OCI-LY3 (cell line): ENCODE measurements at regions not wholly inside any gene's neighbourhood (a gene's known extent, or its start where the extent isn't known, plus 50 kb on each side); places are given as distances from the start of the nearest gene placed in this dataset.

ENCODE experiments used
- H2AFZ ChIP-seq: fragments of 200-600, 300-600 bp; shearing (Covaris generic); 2 replicates; pipeline ENCODE4 v1.6.0; 2014; ENCODE audit warnings: antibody characterized with exemption, low read depth, low read length
- H3K27ac ChIP-seq: fragments of 200-600, 300-600 bp; sonication (generic); 2 replicates; pipeline ENCODE4 v1.5.1; 2014; ENCODE audit warnings: mild to moderate bottlenecking, low read length, moderate library complexity, mixed read lengths
- H3K27me3 ChIP-seq: fragments of 200-600, 300-600 bp; sonication (generic); 2 replicates; pipeline ENCODE4 v1.6.1; 2014; ENCODE audit warnings: low read depth, low read length, mixed read lengths
- H3K36me3 ChIP-seq: fragments of 200-600, 300-600 bp; sonication (generic); replicated peaks from 2 replicates; pipeline ENCODE3; 2014; ENCODE audit warnings: low read depth, low read length, mixed read lengths
- H3K4me1 ChIP-seq: fragments of 300-600, 200-600 bp; sonication (generic); 2 replicates; pipeline ENCODE4 v1.6.1; 2014; ENCODE audit warnings: low read length, mixed read lengths
- H3K4me2 ChIP-seq: fragments of 200-600, 300-600 bp; sonication (generic); 2 replicates; pipeline ENCODE4 v1.6.1; 2014; ENCODE audit warnings: low read length, mixed read lengths
- H3K4me3 ChIP-seq: fragments of 300-600, 200-600 bp; sonication (generic); 2 replicates; pipeline ENCODE4 v1.5.1; 2014; ENCODE audit warnings: antibody characterized with exemption, mild to moderate bottlenecking, low read length, moderate library complexity
- H3K79me2 ChIP-seq: fragments of 300-600, 200-600 bp; shearing (Covaris generic); 2 replicates; pipeline ENCODE4 v1.6.1; 2014; ENCODE audit warnings: mild to moderate bottlenecking, low read length, mixed read lengths
- H3K9ac ChIP-seq: fragments of 300-600, 200-600 bp; shearing (Covaris generic); 2 replicates; pipeline ENCODE4 v1.6.0; 2014; ENCODE audit warnings: mild to moderate bottlenecking, low read length, moderate library complexity
- H3K9me3 ChIP-seq: fragments of 200-600, 300-600 bp; shearing (Covaris generic); 2 replicates; pipeline ENCODE4 v1.6.1; 2014; ENCODE audit warnings: low read length, mixed read lengths; ENCODE audit not compliant: insufficient read depth
- H4K20me1 ChIP-seq: fragments of 200-600, 300-600 bp; sonication (generic); 2 replicates; pipeline ENCODE4 v1.6.1; 2016; ENCODE audit warnings: low read length, mixed read lengths; ENCODE audit not compliant: insufficient read depth
- CTCF ChIP-seq: fragments of 200-600, 300-600 bp; sonication (generic); IDR thresholded peaks from 2 replicates; pipeline ENCODE4 v1.5.1; 2014; ENCODE audit warnings: antibody characterized with exemption, low read length, low read depth
- EZH2phosphoT487 ChIP-seq: fragments of 200-600 bp; shearing (Covaris generic); IDR thresholded peaks from 2 replicates; pipeline ENCODE4 v1.6.1; 2018; ENCODE audit warnings: antibody characterized with exemption, mixed run types, low read depth

DNA sequence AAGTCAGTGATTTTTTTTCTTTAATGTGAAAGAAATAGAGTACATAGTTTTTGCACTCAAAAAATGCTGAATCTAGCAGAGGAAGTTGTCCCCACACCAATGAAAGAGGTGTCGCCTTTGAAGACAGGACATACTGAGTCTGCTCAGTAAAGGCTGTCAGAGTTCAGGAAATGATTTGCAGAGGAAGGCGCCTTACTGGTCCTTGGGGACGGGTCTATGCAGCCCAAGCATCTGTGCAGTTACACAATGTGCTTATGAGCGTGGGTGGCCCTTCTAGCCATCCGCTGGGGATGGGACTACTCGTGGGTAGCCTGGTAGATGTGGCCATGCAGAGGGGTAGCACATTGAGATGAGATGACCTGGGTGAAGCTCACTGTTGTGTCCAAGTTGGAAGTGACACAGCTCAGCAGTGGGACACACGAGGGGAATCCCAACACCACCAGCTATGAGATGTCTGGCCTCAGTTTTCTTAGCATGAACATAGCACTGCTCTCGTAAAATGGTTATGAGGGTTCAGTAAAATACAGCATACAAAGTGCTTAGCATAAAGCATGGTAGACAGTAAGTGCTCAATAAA is 116.5 kb upstream of the RBPJ start:
- Histone ChIP-seq H3K27me3 (peaks cover 48% of the 10 kb centered on the region), H3K9me3 (no peaks in the 10 kb centered on the region), H3K4me1 (peaks cover 17% of the 10 kb centered on the region), H3K9ac (peak overlapping the region; percentile 30; the same call in 1 of the 2 replicates), H3K4me2 (peak overlapping the region; percentile 54), H3K36me3 (no peaks in the 10 kb centered on the region), H2AFZ (peak overlapping the region; percentile 78), H3K4me3 (0 out of 2 replicates have a peak overlapping the region, but pooled peaks have one; percentile 3), H3K79me2 (no peaks in the 10 kb centered on the region), H3K27ac (peak overlapping the region; percentile 24; the same call in 1 of the 2 replicates), H4K20me1 (no peaks in the 10 kb centered on the region)
- TF ChIP-seq CTCF (no peak), EZH2phosphoT487 (no peak)

DNA sequence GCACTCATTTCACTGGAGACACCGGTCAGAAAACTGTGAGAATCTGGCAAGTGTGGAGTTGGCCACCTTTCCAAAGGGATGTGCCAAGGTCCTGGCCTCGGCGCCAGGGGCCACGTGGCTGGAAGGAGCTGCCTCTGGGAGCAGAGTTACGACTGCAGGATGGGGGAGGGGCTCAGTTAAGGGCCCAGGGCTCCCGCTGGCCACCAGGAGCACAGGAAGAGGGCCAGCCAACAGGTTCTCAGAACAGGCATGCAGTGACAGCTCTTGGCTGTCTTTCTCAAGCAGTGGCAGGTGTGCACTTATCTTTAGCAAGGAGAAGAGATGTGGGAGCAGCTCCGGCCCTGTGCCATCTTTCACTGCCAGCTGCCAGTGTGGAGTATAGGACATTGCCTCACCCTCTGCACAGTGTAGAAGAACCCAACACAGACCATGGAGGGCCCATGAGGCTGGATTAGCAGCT is 115.9 kb upstream of the RBPJ start:
- H3K27me3 ChIP-seq: peaks cover 48% of the 10 kb centered on the region
- H3K27ac ChIP-seq: no peak overlapping the region
- no peaks in the 10 kb centered on the region for H3K36me3 ChIP-seq
- no peak overlapping the region for H3K4me3 ChIP-seq
- H4K20me1 ChIP-seq: no peaks in the 10 kb centered on the region
- peaks cover 17% of the 10 kb centered on the region for H3K4me1 ChIP-seq
- H3K79me2 ChIP-seq: no peaks in the 10 kb centered on the region
- peak overlapping the region; percentile 54 for H3K4me2 ChIP-seq
- no peak overlapping the region for H3K9ac ChIP-seq
- H2AFZ ChIP-seq: peak overlapping the region; percentile 78; the same call in 1 of the 2 replicates
- TF ChIP-seq EZH2phosphoT487 (no peak), CTCF (no peak)
- H3K9me3 ChIP-seq: no peaks in the 10 kb centered on the region

GRCh38 chr4:26206339-26206738 is 114.5 kb upstream of the RBPJ start:
- Histone ChIP-seq H3K27ac (no peak overlapping the region), H3K79me2 (no peaks in the 10 kb centered on the region)

GRCh38 chr4:26206999-26207398 is 113.8 kb upstream of the RBPJ start:
- Histone ChIP-seq H3K27ac (no peak overlapping the region), H3K4me3 (no peak overlapping the region), H3K4me1 (peaks cover 17% of the 10 kb centered on the region), H4K20me1 (no peaks in the 10 kb centered on the region), H3K4me2 (no peak overlapping the region), H3K9ac (no peak overlapping the region), H3K36me3 (no peaks in the 10 kb centered on the region), H3K9me3 (no peaks in the 10 kb centered on the region), H2AFZ (no peak overlapping the region), H3K27me3 (peaks cover 33% of the 10 kb centered on the region), H3K79me2 (no peaks in the 10 kb centered on the region)
- TF ChIP-seq CTCF: no peak
- no peak for TF ChIP-seq EZH2phosphoT487

More at GRCh38 chr4:26206339-26206738, 114.5 kb upstream of the RBPJ start:
- no peaks in the 10 kb centered on the region for H3K9me3 ChIP-seq
- no peak for TF ChIP-seq CTCF
- no peak for TF ChIP-seq EZH2phosphoT487
- H2AFZ ChIP-seq: no peak overlapping the region
- no peak overlapping the region for H3K4me3 ChIP-seq
- H3K4me2 ChIP-seq: no peak overlapping the region
- H3K9ac ChIP-seq: no peak overlapping the region
- H4K20me1 ChIP-seq: no peaks in the 10 kb centered on the region
- peaks cover 39% of the 10 kb centered on the region for H3K27me3 ChIP-seq
- no peaks in the 10 kb centered on the region for H3K36me3 ChIP-seq
- H3K4me1 ChIP-seq: peaks cover 17% of the 10 kb centered on the region
